ENCODE measurements at regions not wholly inside any gene's neighbourhood (a gene's known extent, or its start where the extent isn't known, plus 50 kb on each side); places are given as distances from the start of the nearest gene placed in this dataset.

DNA sequence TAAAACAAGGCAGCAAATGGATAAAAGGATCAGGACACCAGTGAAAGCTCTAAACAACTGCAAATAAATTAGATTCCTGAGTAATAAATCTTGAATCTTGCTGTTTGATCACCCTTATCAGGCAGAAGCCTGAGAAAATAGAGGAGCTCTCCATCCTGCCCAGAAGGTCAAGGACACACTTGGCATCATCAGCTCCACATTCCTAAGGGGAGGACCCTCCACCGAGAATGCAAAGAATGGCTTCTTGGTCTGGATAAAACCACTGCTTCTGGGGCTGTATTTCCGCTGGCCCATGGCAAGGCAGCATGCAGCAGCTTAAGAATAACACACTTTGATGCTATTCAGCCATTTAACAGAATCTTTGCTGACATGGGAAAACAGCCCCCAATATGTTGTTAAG lies 108.9 kb upstream of the TSC22D2 start:
- 27% methylated on average over 2 of the region's 2 CpGs for WGBS (ENCODE audit: insufficient coverage, low coverage, missing lambda C conversion rate)
- POLR2A ChIA-PET, result interaction anchor here (0.6 kb wide), 1 partner anchor 110 kb away, joined by 3 read pairs; no protein-coding TSS in a partner anchor
- no peak overlapping the region for H3K9ac ChIP-seq (ENCODE audit: insufficient read depth in 1 of 2, low read depth in 2 of 2, low read length in 2 of 2)
- FAIRE-seq (no peak), ATAC-seq (no peak), DNase-seq (ENCODE audit: extremely low read depth in 1 of 4, low spot score in 3 of 4) (no peak)
- H3K9me3 ChIP-seq (replicated peaks; ENCODE audit: control insufficient read depth, insufficient read depth, low read depth, low read length), result no peaks in the 10 kb centered on the region
- CTCF ChIA-PET (ENCODE audit: low intra/inter-chr PET ratio), result no interaction called here
- no peaks in the 10 kb centered on the region for H3K79me2 ChIP-seq (ENCODE audit: control insufficient read depth, insufficient read depth, low read length)
- intact Hi-C loops (cut with micrococcal nuclease) (no loop called here), in situ Hi-C loops (cut with MboI) (no loop called here)
- no peak overlapping the region for H3K4me2 ChIP-seq (ENCODE audit: insufficient read depth, low read length)
- H3K36me3 ChIP-seq (ENCODE audit: control insufficient read depth, insufficient read depth, low read length), result no peaks in the 10 kb centered on the region
- H3K27me3 ChIP-seq (ENCODE audit: control insufficient read depth in 2 of 2, insufficient read depth in 2 of 2, low read length in 2 of 2), result no peaks in the 10 kb centered on the region
- H4K20me1 ChIP-seq (replicated peaks; ENCODE audit: control insufficient read depth, insufficient read depth, low read length), result no peaks in the 10 kb centered on the region
- H3K4me3 ChIP-seq, result no peak overlapping the region
- BruUV-seq (replicated peaks), result no TSS peak
- H3K4me1 ChIP-seq (replicated peaks in 1 of 2; ENCODE audit: control insufficient read depth in 2 of 2, insufficient read depth in 2 of 2, low read length in 2 of 2), result no peaks in the 10 kb centered on the region; a peak in 1 of 5 replicates
- H2AFZ ChIP-seq (ENCODE audit: low read depth, low read length), result no peak overlapping the region
- H3K9me1 ChIP-seq (ENCODE audit: control insufficient read depth, insufficient read depth, low read length), result no peaks in the 10 kb centered on the region
- no peak overlapping the region for H3K27ac ChIP-seq (ENCODE audit: extremely low read depth, low read depth, low read length)
- no peak for TF ChIP-seq U2AF2 (optimal IDR thresholded peaks at IDR 0.05; ENCODE audit: low read depth, low read length)
- TF ChIP-seq, protein P1, sequence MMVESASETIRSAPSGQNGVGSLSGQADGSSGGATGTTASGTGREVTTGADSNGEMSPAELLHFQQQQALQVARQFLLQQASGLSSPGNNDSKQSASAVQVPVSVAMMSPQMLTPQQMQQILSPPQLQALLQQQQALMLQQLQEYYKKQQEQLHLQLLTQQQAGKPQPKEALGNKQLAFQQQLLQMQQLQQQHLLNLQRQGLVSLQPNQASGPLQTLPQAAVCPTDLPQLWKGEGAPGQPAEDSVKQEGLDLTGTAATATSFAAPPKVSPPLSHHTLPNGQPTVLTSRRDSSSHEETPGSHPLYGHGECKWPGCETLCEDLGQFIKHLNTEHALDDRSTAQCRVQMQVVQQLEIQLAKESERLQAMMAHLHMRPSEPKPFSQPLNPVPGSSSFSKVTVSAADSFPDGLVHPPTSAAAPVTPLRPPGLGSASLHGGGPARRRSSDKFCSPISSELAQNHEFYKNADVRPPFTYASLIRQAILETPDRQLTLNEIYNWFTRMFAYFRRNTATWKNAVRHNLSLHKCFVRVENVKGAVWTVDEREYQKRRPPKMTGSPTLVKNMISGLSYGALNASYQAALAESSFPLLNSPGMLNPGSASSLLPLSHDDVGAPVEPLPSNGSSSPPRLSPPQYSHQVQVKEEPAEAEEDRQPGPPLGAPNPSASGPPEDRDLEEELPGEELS (CRISPR knock-in tag; IDR thresholded peaks at IDR 0.05; ENCODE audit: borderline replicate concordance), result no peak
- no peak for TF ChIP-seq FOXM1 (IDR thresholded peaks at IDR 0.05; ENCODE audit: low read depth)
- TF ChIP-seq FOXM1 (CRISPR knock-in tag; IDR thresholded peaks at IDR 0.05; ENCODE audit: low read depth), result no peak
- TF ChIP-seq, protein P2, sequence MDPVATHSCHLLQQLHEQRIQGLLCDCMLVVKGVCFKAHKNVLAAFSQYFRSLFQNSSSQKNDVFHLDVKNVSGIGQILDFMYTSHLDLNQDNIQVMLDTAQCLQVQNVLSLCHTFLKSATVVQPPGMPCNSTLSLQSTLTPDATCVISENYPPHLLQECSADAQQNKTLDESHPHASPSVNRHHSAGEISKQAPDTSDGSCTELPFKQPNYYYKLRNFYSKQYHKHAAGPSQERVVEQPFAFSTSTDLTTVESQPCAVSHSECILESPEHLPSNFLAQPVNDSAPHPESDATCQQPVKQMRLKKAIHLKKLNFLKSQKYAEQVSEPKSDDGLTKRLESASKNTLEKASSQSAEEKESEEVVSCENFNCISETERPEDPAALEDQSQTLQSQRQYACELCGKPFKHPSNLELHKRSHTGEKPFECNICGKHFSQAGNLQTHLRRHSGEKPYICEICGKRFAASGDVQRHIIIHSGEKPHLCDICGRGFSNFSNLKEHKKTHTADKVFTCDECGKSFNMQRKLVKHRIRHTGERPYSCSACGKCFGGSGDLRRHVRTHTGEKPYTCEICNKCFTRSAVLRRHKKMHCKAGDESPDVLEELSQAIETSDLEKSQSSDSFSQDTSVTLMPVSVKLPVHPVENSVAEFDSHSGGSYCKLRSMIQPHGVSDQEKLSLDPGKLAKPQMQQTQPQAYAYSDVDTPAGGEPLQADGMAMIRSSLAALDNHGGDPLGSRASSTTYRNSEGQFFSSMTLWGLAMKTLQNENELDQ (CRISPR knock-in tag; IDR thresholded peaks at IDR 0.05; ENCODE audit: borderline replicate concordance), result no peak
- no peak for TF ChIP-seq ZNF609 (CRISPR knock-in tag; IDR thresholded peaks at IDR 0.05; ENCODE audit: borderline replicate concordance)
- TF ChIP-seq SMAD2 (IDR thresholded peaks at IDR 0.05; ENCODE audit: low read depth, low read length), result no peak
- no peak for TF ChIP-seq LEF1 (IDR thresholded peaks at IDR 0.05)
- no peak for TF ChIP-seq ZNF589 (CRISPR knock-in tag; IDR thresholded peaks at IDR 0.05; ENCODE audit: low read depth)
- no peak for TF ChIP-seq ZNF584 (CRISPR knock-in tag; IDR thresholded peaks at IDR 0.05; ENCODE audit: low read depth)
- TF ChIP-seq ZNF785 (CRISPR knock-in tag; IDR thresholded peaks at IDR 0.05), result no peak
- no peak for TF ChIP-seq RBM22 (IDR thresholded peaks at IDR 0.05; ENCODE audit: low read depth, low read length, poor library complexity, severe bottlenecking)
- no peak for TF ChIP-seq SP2 (IDR thresholded peaks at IDR 0.05; ENCODE audit: extremely low read depth, low read depth, low read length, poor library complexity, severe bottlenecking)
- no peak for TF ChIP-seq ZNF143 (CRISPR knock-in tag; IDR thresholded peaks at IDR 0.05)
- no peak for TF ChIP-seq SMARCE1 (IDR thresholded peaks at IDR 0.05)
